ENCODE measurements at regions not wholly inside any gene's neighbourhood (a gene's known extent, or its start where the extent isn't known, plus 50 kb on each side); places are given as distances from the start of the nearest gene placed in this dataset.

- TF ChIP-seq NFIX (CRISPR knock-in tag; IDR thresholded peaks at IDR 0.05; ENCODE audit: low read depth): no peak
- no peak for TF ChIP-seq RAD21 (CRISPR knock-in tag; conservative IDR thresholded peaks at IDR 0.05 in 1 of 2, IDR thresholded peaks at IDR 0.05 in 1 of 2)
- TF ChIP-seq POLR2A (conservative IDR thresholded peaks at IDR 0.05): no peak
These were observed 146.7 kb upstream of the FNDC3A start for GRCh38 chr13:48828962-48829411.

Measured in K562 (cell line).